Aorta (tissue), 5 donors: ENCODE measurements at regions not wholly inside any gene's neighbourhood (a gene's known extent, or its start where the extent isn't known, plus 50 kb on each side); places are given as distances from the start of the nearest gene placed in this dataset.

Source experiments
- ATAC-seq: fragments of 200-7000 bp; cut with Tn5 transposase; one replicate; pipeline ENCODE4 v1.9.1; 2022; ENCODE audit warnings: moderate library complexity; ENCODE audit not compliant: low FRiP score
- DNase-seq, 2 donors: peaks; one replicate each; pipeline ENCODE4 v3.0.0-alpha.2; 2020
- H3K27ac ChIP-seq, 2 donors: one replicate each; pipeline ENCODE4 v1.5.1; 2013; ENCODE audit warnings: low read length in 2 of 2, mild to moderate bottlenecking in 2 of 2, moderate library complexity in 2 of 2, control low read depth in 1 of 2, inconsistent platforms in 1 of 2, low read depth in 1 of 2
- H3K27me3 ChIP-seq, 2 donors: one replicate each; pipeline ENCODE4 v1.6.1; 2013; ENCODE audit warnings: control low read depth in 1 of 2, low read length in 1 of 2, mild to moderate bottlenecking in 1 of 2, moderate library complexity in 1 of 2; ENCODE audit not compliant: insufficient read depth in 2 of 2, control insufficient read depth in 1 of 2
- H3K36me3 ChIP-seq, 2 donors: one replicate each; pipeline ENCODE4 v1.6.1; 2013; ENCODE audit warnings: control low read depth in 1 of 2, low read length in 1 of 2, mild to moderate bottlenecking in 1 of 2; ENCODE audit not compliant: insufficient read depth in 2 of 2, control insufficient read depth in 1 of 2
- H3K4me1 ChIP-seq, 2 donors: one replicate each; pipeline ENCODE4 v1.6.1; 2013; ENCODE audit warnings: low read length in 2 of 2, control low read depth in 1 of 2, mild to moderate bottlenecking in 1 of 2, moderate library complexity in 1 of 2; ENCODE audit not compliant: insufficient read depth in 2 of 2, control insufficient read depth in 1 of 2
- H3K4me3 ChIP-seq, 2 donors: one replicate each; pipeline ENCODE4 v1.5.1; 2013; ENCODE audit warnings: low read length in 2 of 2, control low read depth in 1 of 2, mild to moderate bottlenecking in 1 of 2
- H3K9me3 ChIP-seq: one replicate; pipeline ENCODE4 v1.6.1; 2013; ENCODE audit warnings: mild to moderate bottlenecking, low read length; ENCODE audit not compliant: control insufficient read depth
- WGBS, 2 donors: extraction: QIAGEN DNeasy Blood & Tissue Kit; methylation state at CpG; one replicate each; pipeline ENCODE4 v1.1.7; 2013; 5-methylcytosine and 5-hydroxymethylcytosine counted together
- intact Hi-C, 2 donors: fragments of 100-400 bp; cut with DNase I; formaldehyde crosslinking; loops; one replicate each; pipeline versions ENCODE4 v1.14.2 to v1.15.0; 2022
- donor health status: healthy with polysubstance abuse.
- donor health status: Bipolar disorder and iron deficiency.
- donor health status: DM: no; HTN: no; CAD: no.
- donor health status: DM: no; HTN: no; CAD: no.
- donor health status: DM: yes; HTN: yes; CAD: no.

DNA sequence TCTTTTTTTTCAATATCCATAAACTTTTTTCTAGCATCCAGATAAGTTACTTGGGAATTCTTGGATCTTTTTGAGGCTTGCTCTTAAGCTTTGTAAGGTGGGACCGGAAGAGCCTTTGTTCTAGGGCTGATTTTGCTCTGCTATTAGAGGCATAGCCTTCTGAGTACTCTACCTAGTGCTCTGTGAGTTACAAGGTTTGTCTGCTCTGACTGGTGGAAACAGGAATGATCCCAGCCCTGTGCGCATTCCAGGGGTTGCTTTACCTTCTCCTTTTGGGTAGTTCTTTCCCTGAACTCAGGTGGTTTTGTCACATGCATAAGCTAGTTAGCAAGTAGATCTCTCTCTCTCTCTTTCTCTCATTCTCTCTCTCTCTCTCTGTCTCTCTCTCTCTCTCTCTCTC, 180.8 kb upstream of the PCSK5 start:
- Histone ChIP-seq H3K9me3 (no peaks in the 10 kb centered on the region), H3K27me3 (no peaks in the 10 kb centered on the region), H3K4me3 (no peak overlapping the region), H3K27ac (no peak overlapping the region), H3K4me1 (no peaks in the 10 kb centered on the region), H3K36me3 (no peaks in the 10 kb centered on the region)
- 68 to 81% methylated on average over 2 of the region's 2 CpGs for WGBS, 2 donors
- ATAC-seq (no peak), DNase-seq (no peak)
- intact Hi-C loops: loop anchor here in 1 of 2 donors (10.0 kb wide), 1 partner anchor 175 kb away; no protein-coding TSS in a partner anchor

DNA sequence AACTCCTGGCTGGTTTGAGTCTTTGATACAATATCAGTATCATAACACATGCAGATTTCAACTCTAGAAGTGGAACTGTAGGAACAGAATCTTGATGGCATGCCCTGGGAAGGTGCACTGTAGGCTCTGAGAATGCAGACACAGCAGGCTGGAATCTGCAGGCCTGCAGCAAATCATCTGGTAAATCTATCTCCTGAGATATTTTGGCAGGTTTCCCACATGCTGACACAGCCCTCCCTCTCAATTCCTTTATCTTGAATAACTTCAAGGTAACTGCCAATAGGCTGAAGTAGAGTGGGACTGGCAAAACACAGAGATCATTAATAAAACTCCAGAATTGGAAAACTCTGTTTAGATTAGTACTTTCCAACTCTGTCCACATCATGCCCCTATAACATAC, 177.8 kb upstream of the PCSK5 start:
- Histone ChIP-seq H3K4me1 (peaks cover 0 to 2% of the 10 kb centered on the region in 2 donors), H3K27me3 (no peaks in the 10 kb centered on the region), H3K27ac (no peak overlapping the region), H3K36me3 (no peaks in the 10 kb centered on the region), H3K4me3 (no peak overlapping the region), H3K9me3 (no peaks in the 10 kb centered on the region)
- DNase-seq: no peak
- ATAC-seq: no peak
- intact Hi-C loops: loop anchor here in 1 of 2 donors (10.0 kb wide), 1 partner anchor 178 kb away; no protein-coding TSS in a partner anchor

DNA sequence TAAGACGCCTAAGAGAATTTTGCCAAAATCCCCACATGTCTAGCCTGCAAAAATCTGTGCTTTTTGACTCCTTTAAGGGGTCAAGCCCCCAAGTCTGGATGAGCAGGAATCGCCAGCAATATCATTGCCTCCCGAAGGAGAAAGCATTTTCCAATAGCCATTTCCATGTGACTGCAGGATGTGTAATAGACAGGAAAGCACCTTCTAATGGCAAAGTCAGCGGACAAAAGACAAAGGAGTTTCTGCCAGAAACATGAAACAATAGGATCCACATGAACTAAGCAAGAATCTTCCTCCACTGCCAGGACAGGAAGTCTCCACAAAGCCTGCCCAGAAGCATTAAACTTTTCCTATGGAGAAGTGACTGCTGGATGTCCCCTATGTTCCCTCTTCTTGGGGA, 177.1 kb upstream of the PCSK5 start:
- Histone ChIP-seq H3K27me3 (no peaks in the 10 kb centered on the region), H3K4me3 (no peak overlapping the region), H3K27ac (no peak overlapping the region), H3K9me3 (no peaks in the 10 kb centered on the region), H3K4me1 (peaks cover 0 to 2% of the 10 kb centered on the region in 2 donors), H3K36me3 (no peaks in the 10 kb centered on the region)
- intact Hi-C loops: loop anchor here in 1 of 2 donors (10.0 kb wide), 1 partner anchor 179 kb away; no protein-coding TSS in a partner anchor
- 91 to 93% methylated on average over 4 of the region's 4 CpGs for WGBS, 2 donors
- ATAC-seq (no peak), DNase-seq (no peak)

GRCh38 chr9:75715360-75715759, 175.1 kb upstream of the PCSK5 start:
- H3K36me3 ChIP-seq: no peaks in the 10 kb centered on the region
- no peak for DNase-seq
- no peak overlapping the region for H3K4me3 ChIP-seq
- no peak for ATAC-seq
- H3K27me3 ChIP-seq: no peaks in the 10 kb centered on the region
- peaks cover 0 to 5% of the 10 kb centered on the region in 2 donors for H3K4me1 ChIP-seq
- peak overlapping the region in 1 of 2 donors; percentile 33 for H3K27ac ChIP-seq
- intact Hi-C loops: loop anchor here in 1 of 2 donors (10.0 kb wide), 1 partner anchor 181 kb away; no protein-coding TSS in a partner anchor
- 41 to 55% methylated on average over 3 of the region's 3 CpGs for whole genome bisulfite sequencing, 2 donors
- no peaks in the 10 kb centered on the region for H3K9me3 ChIP-seq

DNA sequence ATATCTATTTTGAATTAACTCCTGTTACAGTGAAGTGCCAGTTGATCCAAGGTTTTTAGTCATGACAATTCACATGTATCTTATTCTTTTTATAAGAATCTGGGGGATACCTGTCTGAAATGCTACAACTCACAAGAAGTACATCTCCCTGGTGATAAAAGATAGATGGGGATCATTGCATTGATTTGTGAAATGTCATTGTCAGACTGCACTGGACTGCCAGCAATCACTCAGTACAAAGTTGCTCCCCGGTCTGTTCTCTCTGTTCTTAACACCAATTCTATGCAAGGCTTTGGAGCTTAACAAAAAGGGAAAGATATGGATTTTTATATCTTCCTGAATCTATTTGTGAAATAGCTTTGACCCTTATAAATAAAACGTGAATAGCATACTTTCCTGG, 171.8 kb upstream of the PCSK5 start:
- H3K36me3 ChIP-seq: no peaks in the 10 kb centered on the region
- no peak for DNase-seq
- H3K4me1 ChIP-seq: peaks cover 0 to 5% of the 10 kb centered on the region in 2 donors
- no peak overlapping the region for H3K27ac ChIP-seq
- ATAC-seq: no peak
- no peaks in the 10 kb centered on the region for H3K9me3 ChIP-seq
- intact Hi-C loops: loop anchor here in 1 of 2 donors (10.0 kb wide), 1 partner anchor 184 kb away; no protein-coding TSS in a partner anchor
- H3K4me3 ChIP-seq: no peak overlapping the region
- no peaks in the 10 kb centered on the region for H3K27me3 ChIP-seq
- WGBS, 2 donors: 69 to 78% methylated on average over 2 of the region's 2 CpGs

GRCh38 chr9:75728391-75728790, 162.1 kb upstream of the PCSK5 start:
- intact Hi-C loops: loop anchor here in 1 of 2 donors (10.0 kb wide), 3 partner anchors 96 to 464 kb away; no protein-coding TSS in a partner anchor
- H3K9me3 ChIP-seq: no peaks in the 10 kb centered on the region
- H3K4me3 ChIP-seq: no peak overlapping the region
- no peak overlapping the region for H3K27ac ChIP-seq
- peaks cover 0 to 7% of the 10 kb centered on the region in 2 donors for H3K4me1 ChIP-seq
- ATAC-seq (no peak), DNase-seq (no peak)
- 60 to 70% methylated on average over 1 of the region's 1 CpG for WGBS, 2 donors
- H3K36me3 ChIP-seq: no peaks in the 10 kb centered on the region
- H3K27me3 ChIP-seq: no peaks in the 10 kb centered on the region

DNA sequence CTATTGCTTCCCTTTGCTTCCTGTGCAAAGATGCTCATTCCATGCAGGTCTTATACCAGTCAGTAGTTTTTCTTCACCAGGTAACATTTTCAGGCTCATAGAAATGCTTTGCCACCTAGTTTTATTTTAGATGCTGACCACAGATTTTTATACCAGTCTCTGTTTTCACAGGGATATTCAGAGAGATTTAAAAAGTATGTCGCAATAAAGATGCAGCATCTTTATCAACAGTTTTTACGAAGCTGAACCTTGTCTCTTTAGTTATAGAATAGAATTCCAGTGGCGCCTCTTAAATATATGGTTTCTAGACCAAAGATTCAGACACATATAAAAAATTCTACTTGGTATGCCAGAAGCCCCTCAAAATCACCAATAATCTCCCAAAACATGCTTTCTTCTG, 155.7 kb upstream of the PCSK5 start:
- Histone ChIP-seq H3K4me1 (no peaks in the 10 kb centered on the region), H3K9me3 (no peaks in the 10 kb centered on the region), H3K27ac (no peak overlapping the region), H3K27me3 (no peaks in the 10 kb centered on the region), H3K36me3 (no peaks in the 10 kb centered on the region), H3K4me3 (no peak overlapping the region)
- no peak for ATAC-seq
- no peak for DNase-seq
- 94 to 95% methylated on average over 3 of the region's 3 CpGs for WGBS, 2 donors
- intact Hi-C loops: no loop called here

DNA sequence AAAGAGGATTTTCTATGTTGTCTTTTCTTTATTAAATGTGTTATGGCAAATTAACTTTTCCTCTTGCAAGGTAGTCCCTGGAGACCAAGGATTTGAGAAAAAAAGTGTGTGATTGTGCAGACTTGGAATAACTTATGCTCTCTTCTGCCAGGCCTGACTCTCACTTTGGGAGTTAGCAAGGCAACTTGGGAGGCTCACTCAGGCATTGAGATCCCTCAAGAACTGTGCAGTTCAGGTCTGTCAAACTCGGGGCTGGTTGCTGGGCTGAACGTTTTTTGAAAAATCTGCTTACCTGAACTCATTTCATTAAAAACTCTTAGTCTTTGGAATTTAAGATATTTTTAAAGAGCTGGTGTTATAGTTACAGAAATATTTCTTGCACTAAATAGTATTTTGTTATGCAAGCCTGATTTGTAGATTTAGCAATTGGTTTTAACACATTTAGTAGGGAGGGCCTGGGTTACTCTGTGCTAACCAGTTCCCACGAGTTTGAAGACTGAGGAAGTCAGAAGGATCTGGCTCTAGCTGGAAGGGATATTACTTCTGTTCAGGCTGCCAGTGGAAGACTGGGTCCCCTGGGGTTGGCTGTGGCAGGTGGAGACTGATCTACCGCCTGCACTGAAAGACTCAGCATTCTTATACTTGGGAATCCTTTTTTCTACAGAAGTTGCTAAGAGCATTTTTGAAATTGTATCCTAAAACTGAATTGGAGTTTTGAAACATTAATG, 150.4 kb upstream of the PCSK5 start:
- WGBS, 2 donors: 7 to 15% methylated on average over 4 of the region's 4 CpGs
- Histone ChIP-seq H3K36me3 (no peaks in the 10 kb centered on the region), H3K4me1 (peaks cover 0 to 1% of the 10 kb centered on the region in 2 donors), H3K4me3 (no peak overlapping the region), H3K27me3 (no peaks in the 10 kb centered on the region), H3K9me3 (no peaks in the 10 kb centered on the region), H3K27ac (no peak overlapping the region)
- intact Hi-C loops: no loop called here
- ATAC-seq (no peak), DNase-seq (no peak)

DNA sequence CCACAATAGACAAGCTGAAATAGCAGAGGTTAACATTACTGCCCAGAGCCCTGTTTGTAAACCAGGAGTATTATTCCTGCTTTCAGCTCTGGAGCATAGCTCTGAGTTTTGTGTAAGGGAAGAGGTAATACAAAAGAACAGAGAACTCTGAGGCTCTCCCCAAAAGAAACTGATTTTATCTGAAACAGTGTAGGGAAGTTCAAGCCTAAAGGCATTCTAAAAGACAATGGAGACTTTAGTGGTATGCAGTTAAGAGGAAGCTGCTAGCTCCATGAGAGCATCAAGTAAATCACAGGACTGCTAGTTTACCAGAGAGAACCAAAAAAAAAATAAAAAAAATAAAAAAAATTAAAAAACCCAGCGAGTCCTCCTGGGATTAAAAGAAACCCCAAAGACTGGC, 146.6 kb upstream of the PCSK5 start:
- no peak overlapping the region for H3K4me3 ChIP-seq
- no peaks in the 10 kb centered on the region for H3K9me3 ChIP-seq
- no peaks in the 10 kb centered on the region for H3K27me3 ChIP-seq
- H3K27ac ChIP-seq: no peak overlapping the region
- 72 to 75% methylated on average over 1 of the region's 1 CpG for WGBS, 2 donors
- peaks cover 0 to 1% of the 10 kb centered on the region in 2 donors for H3K4me1 ChIP-seq
- DNase-seq (no peak), ATAC-seq (no peak)
- intact Hi-C loops: no loop called here
- H3K36me3 ChIP-seq: no peaks in the 10 kb centered on the region
